Fibroblast of gingiva (primary cell): ENCODE measurements at regions not wholly inside any gene's neighbourhood (a gene's known extent, or its start where the extent isn't known, plus 50 kb on each side); places are given as distances from the start of the nearest gene placed in this dataset.

Experiments used
- DNase-seq: peaks from one replicate; pipeline ENCODE4 v3.0.0-alpha.2; 2011; ENCODE audit warnings: low read depth

GRCh38 chr3:70840106-70840870, 527.9 kb upstream of the MDFIC2 start:
- DNase-seq, result no peak

GRCh38 chr3:70833239-70833960, 521.0 kb upstream of the MDFIC2 start:
- DNase-seq, result no peak

- DNase-seq, result peak; percentile 64
These were observed 520.4 kb upstream of the MDFIC2 start for GRCh38 chr3:70832834-70833205.

GRCh38 chr3:70832089-70832833, 519.8 kb upstream of the MDFIC2 start:
- peak; percentile 91 for DNase-seq

GRCh38 chr3:70829092-70829491, 516.7 kb upstream of the MDFIC2 start:
- DNase-seq, result peak; percentile 23

- peak; percentile 71 for DNase-seq
These were observed 512.3 kb upstream of the MDFIC2 start for GRCh38 chr3:70824773-70825172.

- DNase-seq, result peak; percentile 51
These were observed 511.6 kb upstream of the MDFIC2 start for GRCh38 chr3:70824078-70824477.

GRCh38 chr3:70823622-70824021, 511.2 kb upstream of the MDFIC2 start:
- no peak for DNase-seq

GRCh38 chr3:70822669-70823068, 510.2 kb upstream of the MDFIC2 start:
- DNase-seq, result peak; percentile 5

GRCh38 chr3:70821602-70822001, 509.2 kb upstream of the MDFIC2 start:
- DNase-seq, result no peak

- no peak for DNase-seq
These were observed 508.0 kb upstream of the MDFIC2 start for GRCh38 chr3:70820397-70820796.

- DNase-seq, result no peak
These were observed 505.7 kb upstream of the MDFIC2 start for GRCh38 chr3:70818145-70818544.

GRCh38 chr3:70816346-70816745, 503.9 kb upstream of the MDFIC2 start:
- no peak for DNase-seq

GRCh38 chr3:70815817-70816216, 503.4 kb upstream of the MDFIC2 start:
- DNase-seq, result no peak

GRCh38 chr3:70813311-70813710, 500.9 kb upstream of the MDFIC2 start:
- peak; percentile 45 for DNase-seq

GRCh38 chr3:70811880-70812279, 499.4 kb upstream of the MDFIC2 start:
- DNase-seq, result peak; percentile 91

GRCh38 chr3:70808881-70809280, 496.4 kb upstream of the MDFIC2 start:
- DNase-seq, result no peak

GRCh38 chr3:70806556-70806955, 494.1 kb upstream of the MDFIC2 start:
- no peak for DNase-seq

- DNase-seq, result no peak
These were observed 493.6 kb upstream of the MDFIC2 start for GRCh38 chr3:70806021-70806420.

GRCh38 chr3:70805061-70805889, 492.8 kb upstream of the MDFIC2 start:
- peak; percentile 54 for DNase-seq

GRCh38 chr3:70803891-70804290, 491.5 kb upstream of the MDFIC2 start:
- no peak for DNase-seq

GRCh38 chr3:70803319-70803718, 490.9 kb upstream of the MDFIC2 start:
- DNase-seq, result no peak
